ENCODE measurements at regions not wholly inside any gene's neighbourhood (a gene's known extent, or its start where the extent isn't known, plus 50 kb on each side); places are given as distances from the start of the nearest gene placed in this dataset.
"Not testable (repeated sequence)": the region's sequence is repeated elsewhere in the genome, so short reads cannot be mapped to it uniquely, and the experiment has no call there.

DNA sequence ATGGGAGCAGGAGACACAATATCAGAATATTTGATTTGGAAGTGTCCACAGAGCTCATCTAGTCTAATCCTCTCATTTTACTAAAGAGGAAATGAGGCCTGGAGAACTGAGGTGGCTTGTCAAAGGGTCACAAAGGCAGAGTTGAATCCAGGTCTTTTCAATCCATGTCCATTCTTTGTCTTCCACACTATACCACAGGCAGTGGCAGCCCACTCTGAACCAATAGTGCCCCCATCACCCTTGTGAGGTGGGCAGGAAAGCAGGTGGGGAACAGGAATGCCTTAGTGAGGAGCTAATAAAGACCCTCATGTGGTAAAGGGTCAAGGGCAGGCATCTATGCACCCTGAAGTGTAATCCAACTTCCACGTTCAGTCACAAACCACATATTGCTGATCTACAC is 134.8 kb upstream of the EGLN3 start:
- DNase-seq = no peak

DNA sequence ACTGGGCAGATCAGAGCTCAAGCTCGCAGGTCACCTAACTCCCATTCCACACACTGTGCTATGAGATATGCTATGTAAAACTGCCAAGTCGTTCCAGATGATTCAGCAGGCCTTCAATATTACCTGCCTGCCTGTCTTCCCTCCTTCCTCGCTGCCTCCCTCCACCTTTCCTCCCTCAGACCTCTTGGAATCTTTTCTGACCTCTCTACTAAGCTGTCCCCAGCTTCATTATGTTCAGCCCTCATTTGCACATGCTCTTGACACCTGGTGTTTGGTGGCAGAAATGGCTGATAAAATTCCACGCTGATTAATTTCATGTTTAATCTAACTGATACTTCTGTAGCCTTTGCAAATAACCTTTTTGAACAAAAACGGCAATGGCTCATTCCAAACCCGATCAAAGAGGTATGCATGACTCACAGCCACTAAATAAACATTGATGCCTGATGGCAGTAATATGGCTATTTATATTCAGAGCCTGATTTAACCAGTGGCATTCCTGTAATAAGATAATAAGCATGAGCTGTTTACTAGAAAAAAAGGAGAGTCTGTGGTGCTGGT is 130.8 kb upstream of the EGLN3 start:
- no peak for DNase-seq

DNA sequence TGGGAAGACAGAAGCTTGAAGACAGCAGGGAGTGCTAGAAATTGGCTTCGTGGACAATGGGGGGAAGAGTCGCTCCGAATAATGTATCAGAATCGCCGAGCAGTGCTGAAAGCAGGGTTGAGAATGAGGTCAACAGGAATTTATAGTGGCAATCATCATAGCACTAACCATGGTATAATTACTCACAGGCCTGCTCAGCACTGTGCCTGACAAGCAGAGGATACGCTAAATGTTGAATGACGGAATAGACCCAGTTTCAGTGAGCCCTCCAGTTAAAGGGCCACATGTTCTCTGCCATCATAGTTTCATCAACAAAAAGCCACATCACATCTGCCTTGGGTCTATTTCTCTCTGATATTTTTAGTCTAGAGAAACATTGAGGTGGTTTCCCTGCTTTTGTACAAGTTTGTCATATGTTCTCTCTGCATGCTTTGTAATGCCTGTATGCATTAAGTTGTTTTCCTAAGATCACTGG is 130.3 kb upstream of the EGLN3 start:
- DNase-seq = no peak

DNA sequence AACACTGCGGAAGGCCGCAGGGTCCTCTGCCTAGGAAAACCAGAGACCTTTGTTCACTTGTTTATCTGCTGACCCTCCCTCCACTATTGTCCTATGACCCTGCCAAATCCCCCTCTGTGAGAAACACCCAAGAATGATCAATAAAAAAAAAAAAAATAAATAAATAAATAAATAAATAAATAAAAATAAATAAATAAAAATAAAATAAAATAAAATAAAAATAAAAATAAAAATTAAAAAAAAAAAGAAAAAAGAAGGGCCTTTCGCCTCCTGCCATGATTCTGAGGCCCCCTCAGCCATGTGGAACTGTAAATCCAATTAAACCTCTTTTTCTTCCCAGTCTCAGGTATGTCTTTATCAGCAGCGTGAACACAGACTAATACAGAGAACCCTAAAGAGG is 128.8 kb upstream of the EGLN3 start:
- DNase-seq = not testable (repeated sequence)

DNA sequence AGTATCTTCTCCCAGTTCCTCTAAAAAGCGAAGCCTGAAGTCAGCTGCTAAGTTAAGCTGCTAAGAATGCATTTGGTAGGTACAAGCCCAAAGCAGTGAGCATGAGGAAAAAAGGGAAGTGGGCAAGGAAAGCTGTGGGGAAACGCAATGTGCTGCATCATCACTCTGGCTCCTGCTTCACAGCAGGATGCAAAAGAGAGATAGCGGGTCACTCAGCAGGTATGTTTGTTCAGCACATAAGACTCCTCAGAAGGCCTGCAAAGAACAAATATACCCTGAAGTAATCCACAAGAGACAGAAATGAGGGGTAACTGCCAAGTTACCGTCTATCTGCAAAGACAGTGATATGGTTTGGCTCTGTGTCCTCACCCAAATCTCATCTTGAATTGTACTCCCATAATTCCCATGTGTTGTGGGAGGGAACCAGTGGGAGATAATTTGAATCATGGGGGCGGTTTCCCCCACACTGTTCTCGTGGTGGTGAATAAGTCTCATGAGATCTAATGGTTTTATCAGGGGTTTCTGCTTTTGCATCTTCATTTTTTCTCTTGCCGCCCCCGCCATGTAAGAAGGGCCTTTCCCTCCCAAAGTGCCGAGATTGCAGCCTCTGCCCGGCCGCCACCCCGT is 127.4 kb upstream of the EGLN3 start:
- DNase-seq = no peak

DNA sequence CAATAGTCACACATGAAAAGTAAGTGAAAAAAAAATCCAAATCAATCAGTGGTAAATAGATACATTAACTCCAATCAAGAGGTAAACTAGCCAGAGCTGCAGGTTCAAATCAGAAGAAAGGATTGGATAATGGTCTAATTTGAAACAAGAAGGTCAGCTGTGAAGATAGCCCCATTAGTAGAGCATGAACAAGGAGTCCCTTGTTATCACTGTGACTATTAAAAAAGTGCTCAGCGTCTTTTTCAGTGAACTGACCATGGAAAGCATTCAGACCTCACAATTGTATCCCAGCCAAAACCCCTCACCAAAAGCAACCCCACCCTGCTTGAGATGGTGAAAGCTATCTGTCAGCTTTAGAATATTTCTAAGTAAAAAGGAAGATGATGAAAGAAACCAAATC is 125.0 kb upstream of the EGLN3 start:
- DNase-seq = no peak

DNA sequence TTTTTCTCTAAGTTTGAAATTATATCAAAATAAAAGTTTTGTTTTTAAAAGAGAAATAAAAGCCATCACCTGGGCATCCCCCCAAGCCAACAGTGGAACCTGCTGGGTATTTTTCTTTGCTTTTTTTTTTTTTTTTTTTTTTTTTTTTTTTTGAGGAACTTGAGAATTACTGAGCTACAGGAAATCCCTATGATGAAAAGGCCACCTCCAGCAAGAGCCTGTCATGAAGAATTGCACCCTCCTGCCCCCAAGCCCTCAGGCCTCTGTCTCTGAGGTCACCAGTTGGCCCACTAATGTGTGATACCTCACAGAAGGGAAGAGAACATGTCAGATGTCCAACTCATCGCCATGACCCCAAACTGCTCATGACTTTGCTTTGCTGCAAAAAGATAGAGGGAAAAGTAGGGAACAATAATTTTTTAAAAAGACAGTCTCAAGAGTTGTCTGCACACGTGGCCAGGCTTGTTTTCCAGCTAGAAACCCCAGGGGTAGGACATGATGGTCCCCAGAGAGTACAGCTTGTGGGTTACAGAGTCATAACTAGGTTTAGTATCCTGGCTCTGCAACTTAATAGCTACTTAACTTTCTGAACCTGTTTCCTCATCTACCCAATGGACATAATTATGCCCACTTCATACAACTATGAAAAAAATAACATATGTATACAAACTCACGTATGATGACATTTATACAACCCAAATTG is 124.3 kb upstream of the EGLN3 start:
- DNase-seq = no peak

DNA sequence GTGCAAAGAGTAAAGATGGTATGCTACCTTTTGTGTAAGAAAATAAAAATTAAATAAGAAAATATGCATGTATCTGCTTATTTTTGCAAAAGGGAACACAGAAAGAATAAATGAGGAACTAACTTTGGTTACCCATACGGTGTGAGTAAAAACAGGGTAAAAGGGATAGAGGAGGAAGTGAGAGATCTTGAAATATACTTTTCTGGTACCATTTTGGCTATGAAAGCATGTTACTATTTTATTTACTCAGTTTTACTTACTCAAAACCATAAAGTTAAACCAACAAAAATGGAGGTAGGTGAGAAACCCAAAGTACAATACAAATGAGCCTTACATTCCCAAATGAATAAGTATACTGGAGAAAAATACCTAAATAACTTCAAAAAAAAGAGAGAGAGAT is 122.0 kb upstream of the EGLN3 start:
- DNase-seq = no peak

DNA sequence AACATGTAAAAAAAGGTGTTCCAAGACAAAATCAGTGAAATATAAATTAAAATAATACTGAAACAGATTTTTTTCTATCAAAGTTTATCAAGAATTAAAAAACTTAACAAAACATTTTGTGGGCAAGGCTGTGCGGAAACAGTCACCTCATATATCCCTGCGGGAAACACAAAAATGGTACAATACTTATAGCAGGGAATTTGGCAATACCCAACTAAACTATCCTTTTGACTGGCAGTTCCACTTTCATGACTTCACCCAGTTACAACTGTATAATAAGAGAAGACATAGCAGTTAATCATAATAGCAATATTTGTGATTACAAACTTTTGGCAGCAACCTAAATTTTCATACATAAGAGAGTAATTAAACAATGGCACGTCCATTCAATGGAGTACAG is 121.5 kb upstream of the EGLN3 start:
- DNase-seq = no peak

DNA sequence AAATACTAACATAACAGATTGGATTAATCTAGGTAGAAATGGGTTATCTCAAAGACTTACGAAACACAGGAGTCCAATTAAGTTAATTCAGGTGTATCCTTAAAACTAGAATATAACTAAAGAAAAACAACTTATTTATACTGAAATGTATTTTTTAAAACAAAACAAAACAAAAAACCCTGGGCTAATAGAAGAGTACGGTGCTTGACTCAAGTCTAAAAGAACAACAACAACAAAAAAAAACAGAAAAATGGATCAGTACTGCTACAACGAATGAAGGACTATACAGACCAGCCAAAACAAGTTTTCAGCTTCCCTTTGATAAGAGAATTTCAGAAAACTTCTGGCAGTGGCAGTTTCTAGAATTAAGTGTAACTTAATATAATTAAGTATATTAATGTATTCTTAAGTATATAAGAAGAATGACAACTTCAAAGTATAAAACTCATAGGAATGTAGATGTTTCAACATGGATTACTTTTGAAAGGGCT is 120.1 kb upstream of the EGLN3 start:
- DNase-seq = no peak

DNA sequence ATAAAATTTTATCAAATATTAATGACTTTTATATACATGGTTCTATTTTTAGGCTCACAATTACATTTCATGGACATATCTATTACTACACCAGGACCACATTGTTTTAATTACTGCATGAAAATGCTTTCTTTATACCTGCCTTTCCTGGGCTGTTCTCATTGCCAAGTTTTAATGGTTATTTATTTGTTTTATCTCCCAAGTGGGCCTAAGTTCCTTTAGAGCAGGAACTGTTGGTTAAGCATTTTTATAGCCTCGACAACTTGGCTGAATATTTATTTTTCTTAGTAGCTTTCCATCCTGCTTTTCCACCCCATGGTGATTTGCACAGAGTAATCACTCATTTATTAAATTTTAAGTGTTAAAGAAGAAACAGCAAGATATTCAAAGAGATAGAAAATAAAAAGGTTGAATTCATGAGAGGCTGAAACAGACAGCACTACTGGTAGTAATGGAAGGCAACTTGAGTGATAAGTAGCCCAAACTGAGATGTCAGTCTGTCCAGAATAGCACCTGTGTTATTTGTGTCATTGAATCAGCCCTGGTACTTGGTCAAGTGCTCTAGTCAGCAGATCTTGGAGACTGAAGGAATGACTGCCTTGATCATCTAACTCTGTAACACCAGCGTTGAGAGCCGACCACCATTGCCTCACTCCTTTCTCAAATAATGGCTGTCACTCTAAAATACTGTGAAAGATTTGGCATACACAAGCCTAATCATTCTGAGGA is 119.1 kb upstream of the EGLN3 start:
- no peak for DNase-seq

DNA sequence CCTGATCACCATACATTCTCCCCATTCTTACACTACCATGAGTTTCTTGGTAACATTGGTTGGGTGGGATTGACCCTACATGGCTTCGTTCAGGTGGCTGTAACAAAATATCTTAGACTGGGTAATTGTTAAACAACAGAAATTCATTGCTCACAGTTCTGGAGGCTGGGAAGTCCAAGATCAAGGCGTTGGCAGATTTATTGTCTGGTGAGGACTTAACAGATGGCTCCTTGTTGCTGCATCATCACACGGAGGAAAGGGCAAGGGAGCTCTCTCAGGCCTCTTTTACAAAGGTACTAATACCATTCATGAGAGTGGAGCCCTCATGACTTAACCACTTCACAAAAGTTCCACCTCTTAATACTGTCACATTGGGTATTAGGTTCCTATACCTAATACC is 116.7 kb upstream of the EGLN3 start:
- no peak for DNase-seq

DNA sequence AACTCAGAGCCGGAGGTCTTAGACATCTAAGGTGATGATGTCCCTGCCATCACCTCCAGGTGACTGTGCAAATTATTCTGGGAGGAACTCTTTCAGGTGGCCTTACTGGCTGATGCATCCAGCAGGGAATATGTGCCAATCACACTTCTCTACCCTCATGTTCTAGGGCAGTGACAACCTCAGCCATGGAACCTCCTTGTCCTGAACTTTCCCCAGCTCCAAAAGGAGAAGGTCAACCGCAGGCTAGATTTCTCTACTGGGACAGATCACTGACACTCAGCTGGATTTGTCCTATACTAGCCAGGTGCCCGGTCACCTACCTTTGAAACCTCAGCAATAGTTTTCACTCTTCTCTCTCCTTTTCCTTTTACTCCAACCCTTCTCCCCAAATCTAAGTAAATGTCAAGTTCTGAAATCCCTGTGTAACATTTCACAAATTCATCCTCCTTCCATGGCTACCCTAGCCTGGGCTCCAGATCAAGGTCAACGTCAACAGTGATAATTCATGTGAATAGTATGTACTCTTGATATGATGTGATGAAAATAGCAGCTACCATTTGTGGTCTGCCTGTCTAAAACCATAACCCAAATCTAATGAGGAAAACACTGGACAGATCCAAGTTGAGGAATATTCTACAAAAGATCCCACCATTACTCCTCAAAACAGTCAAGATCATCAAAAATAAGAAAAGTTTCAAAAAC is 115.0 kb upstream of the EGLN3 start:
- no peak for DNase-seq

DNA sequence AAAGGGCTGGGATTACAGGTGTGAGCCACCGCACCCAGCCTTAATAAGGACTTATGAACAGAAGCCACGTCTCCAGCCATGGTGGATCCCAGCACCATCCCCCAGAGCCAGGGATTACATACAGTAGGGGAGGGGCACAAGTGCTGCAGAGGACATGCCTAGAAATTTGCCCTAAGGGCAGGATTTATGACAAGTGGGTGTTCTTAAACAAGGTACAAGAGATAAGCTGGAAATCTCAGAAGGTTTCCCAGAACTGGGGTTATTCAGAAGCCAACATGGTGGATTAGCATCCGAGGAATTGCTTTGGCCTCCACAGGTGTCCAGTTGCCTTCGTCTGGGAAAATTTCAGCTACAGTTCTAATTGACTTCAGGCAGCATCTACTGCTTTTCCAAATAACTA is 114.4 kb upstream of the EGLN3 start:
- no peak for DNase-seq

DNA sequence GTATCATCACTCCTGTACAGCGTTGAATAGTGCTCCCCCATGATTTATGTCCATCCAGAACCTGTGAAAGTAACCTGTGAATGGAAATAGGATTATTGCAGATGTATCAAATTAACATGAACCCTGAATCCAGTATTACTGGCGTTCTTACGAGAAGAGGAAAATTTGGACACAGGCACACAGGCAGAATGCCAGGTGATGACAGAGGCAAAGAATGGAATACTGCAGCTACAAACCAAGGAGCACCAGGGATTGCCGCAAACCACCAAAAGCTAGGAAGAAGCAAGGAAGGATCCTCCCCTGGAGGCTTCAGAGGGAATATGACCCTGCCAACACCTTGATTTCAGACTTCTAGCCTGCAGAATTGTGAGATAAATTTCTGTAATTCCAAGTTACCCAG is 113.5 kb upstream of the EGLN3 start:
- no peak for DNase-seq

DNA sequence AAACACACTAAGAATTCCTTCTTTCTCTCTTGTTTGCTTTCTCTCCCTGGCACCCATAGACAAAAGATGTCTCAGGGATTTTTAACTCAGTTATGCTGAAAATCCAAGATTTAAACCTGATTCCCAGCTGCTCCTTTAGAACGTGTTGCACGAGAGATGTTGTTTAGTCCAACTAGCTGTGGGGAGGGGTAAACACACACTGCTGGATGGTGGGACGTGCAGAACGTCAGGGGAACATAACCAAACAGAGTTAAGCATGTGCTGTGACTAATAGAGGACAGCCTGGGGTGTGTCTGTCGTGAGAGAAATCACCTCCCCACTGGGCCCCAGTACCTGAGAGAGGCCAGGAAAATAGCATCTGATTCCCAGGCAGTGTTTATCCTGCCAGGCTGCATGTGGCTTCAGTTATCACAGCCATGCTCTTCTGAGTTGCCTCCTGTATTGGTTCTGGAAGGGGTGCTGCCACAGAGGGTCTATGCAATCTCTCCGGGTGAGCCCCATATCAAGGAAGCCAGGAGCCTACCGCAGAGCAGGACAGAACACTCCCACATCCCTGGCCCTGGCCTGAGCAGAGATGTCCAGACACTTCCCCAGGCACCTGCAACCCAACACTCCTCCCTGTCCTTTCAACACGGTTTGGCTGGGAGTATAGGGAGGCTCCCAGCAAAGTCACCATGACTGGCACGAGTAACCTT is 112.7 kb upstream of the EGLN3 start:
- DNase-seq = no peak

DNA sequence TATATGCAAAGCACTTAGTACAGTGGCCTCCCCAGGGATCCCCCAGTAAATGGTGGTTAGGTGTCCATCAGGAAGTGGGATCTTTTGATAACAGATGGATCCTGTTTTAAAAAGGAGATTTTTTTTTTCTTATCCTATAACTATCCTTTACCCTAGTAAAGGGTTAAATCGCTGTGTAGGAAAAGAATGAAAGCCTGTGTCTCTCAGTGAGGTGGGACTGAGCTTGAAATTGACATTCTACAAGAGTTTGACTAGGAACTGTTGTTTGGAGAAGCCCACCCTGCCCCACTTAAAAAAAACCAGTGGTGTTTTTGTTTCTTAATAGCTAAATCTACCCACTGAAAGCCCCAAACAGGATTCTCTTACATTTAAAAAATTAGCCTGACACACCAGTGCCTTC is 112.2 kb upstream of the EGLN3 start:
- DNase-seq = no peak

DNA sequence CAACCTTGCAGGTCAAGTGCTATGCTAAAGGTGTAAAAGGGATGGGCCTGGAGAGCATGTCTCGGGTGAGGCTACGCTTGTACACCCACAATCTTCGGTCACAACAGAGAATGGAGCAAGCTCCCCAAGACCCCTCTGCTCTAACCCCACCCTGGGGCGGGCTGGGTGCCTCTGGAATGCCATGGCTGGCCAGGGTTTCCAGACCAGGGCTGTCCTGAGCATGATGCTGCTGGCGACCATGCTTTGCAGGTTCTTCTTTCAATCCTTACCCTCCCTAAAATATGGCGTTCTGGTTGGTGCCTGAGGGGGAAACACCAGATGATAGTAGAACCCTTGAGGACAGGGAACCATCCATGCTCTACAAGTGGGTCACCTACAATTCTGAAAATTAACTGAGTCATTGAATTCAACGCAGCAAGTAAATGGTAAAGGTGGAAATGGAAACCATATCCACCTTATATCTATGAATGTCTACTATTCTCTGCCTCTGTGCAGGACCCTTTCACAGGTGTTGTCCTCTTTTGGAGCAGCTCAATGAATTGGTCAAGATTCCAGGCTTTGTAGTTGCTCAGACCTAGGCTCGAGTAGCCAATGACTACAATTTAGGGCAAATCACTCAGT is 111.6 kb upstream of the EGLN3 start:
- no peak for DNase-seq

DNA sequence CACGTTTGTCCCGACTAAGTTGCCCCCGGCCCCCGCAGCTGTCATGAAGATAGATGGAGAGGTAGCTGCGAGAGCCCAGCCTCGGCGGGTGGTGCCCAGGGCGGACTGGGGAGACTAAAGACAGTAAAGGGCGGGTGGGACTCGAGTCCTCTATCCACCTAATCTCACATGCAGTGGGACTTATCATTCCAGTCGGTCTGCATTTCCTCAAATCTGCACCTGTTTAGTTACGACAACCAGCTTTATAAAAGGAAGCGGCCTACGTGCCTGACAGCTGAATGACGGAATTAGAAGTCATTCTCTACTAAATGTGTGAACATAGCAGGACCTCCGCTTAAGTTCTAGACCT is 109.8 kb upstream of the EGLN3 start:
- DNase-seq = no peak

DNA sequence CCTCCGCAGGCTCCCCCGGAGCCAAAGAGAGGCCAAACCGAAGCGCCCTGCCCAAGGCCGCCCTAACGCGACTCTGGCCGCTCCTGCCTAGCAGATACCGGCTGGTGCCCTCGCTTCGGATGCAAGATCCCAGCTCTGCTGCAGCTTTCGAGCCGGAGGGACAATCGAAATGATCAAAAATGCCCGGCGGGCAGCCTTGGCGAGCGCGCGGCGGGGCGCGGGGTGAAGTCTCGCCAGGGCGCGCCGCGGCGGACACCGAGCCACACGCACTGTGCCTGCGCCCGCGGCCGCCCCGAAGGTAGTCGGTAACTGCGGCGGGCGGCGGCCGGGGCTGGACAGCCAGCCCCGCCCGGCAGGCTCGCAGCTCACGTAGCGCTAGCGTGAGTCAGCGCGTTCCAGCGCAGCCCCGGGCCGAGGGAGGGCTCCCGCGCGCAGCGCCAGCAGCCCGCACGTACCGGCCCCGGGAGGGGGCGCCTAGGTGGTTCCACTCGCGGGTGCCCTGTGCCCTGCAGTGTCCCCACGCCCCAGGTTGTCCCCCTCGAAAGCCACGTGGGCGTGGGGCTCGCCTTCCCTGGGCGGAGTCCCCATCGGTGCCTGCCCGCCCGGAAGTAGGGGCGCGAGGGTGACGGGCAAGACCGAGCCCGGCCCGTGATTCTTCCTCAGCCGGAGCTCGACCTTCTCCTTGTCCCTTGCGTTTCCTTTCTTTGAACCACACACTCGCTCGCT is 109.2 kb upstream of the EGLN3 start:
- DNase-seq = peak; percentile 27

Measured in T-helper 9 cell (primary cell).